Osteoblast (primary cell): ENCODE measurements at regions not wholly inside any gene's neighbourhood (a gene's known extent, or its start where the extent isn't known, plus 50 kb on each side); places are given as distances from the start of the nearest gene placed in this dataset.

Experiments used
- DNase-seq: peaks from one replicate; pipeline ENCODE4 v3.0.0; 2011; ENCODE audit warnings: low spot score, mixed read lengths; ENCODE audit not compliant: insufficient read length; ENCODE audit errors: missing footprints
- H2AFZ ChIP-seq: 2 replicates; pipeline ENCODE4 v1.6.0; 2011; ENCODE audit warnings: mild to moderate bottlenecking, low read length
- H3K27ac ChIP-seq: 2 replicates; pipeline ENCODE4 v1.5.1; 2011; ENCODE audit warnings: mild to moderate bottlenecking, low read depth, low read length, moderate library complexity
- H3K27me3 ChIP-seq: 2 replicates; pipeline ENCODE4 v1.6.0; 2012; ENCODE audit warnings: mild to moderate bottlenecking, control low read depth, inconsistent platforms, low read length, moderate library complexity; ENCODE audit not compliant: insufficient read depth
- H3K36me3 ChIP-seq: 2 replicates; pipeline ENCODE4 v1.5.1; 2011; ENCODE audit warnings: mild to moderate bottlenecking, low read length, control low read depth, moderate library complexity; ENCODE audit not compliant: insufficient read depth
- H3K4me1 ChIP-seq: 2 replicates; pipeline ENCODE4 v1.5.1; 2011; ENCODE audit warnings: mild to moderate bottlenecking, low read length, control low read depth, moderate library complexity; ENCODE audit not compliant: insufficient read depth
- H3K4me2 ChIP-seq: 2 replicates; pipeline ENCODE4 v1.6.0; 2011; ENCODE audit warnings: mild to moderate bottlenecking, low read length; ENCODE audit not compliant: insufficient read depth
- H3K4me3 ChIP-seq: fragments of 200-600 bp; sonication (generic); 3 replicates; pipeline ENCODE4 v1.5.1; 2012; ENCODE audit warnings: mild to moderate bottlenecking, low read length, inconsistent platforms; ENCODE audit not compliant: insufficient read depth
- H3K79me2 ChIP-seq: 2 replicates; pipeline ENCODE4 v1.6.0; 2012; ENCODE audit warnings: mild to moderate bottlenecking, low read length, control low read depth, inconsistent platforms; ENCODE audit not compliant: insufficient read depth
- H3K9me3 ChIP-seq: 2 replicates; pipeline ENCODE4 v1.5.1; 2011; ENCODE audit warnings: low read depth, low read length, control low read depth
- H4K20me1 ChIP-seq: 2 replicates; pipeline ENCODE4 v1.6.0; 2012; ENCODE audit warnings: mild to moderate bottlenecking, low read length, control low read depth; ENCODE audit not compliant: insufficient read depth
- CTCF ChIP-seq: IDR thresholded peaks from 2 replicates; pipeline ENCODE4 v1.5.1; 2011; ENCODE audit warnings: mild to moderate bottlenecking, low read depth, low read length, moderate library complexity; ENCODE audit errors: extremely low read depth

GRCh38 chr4:175427751-175428150 is 384.3 kb downstream of the GPM6A start:
- H3K4me2 ChIP-seq = no peak overlapping the region
- no peaks in the 10 kb centered on the region for H3K36me3 ChIP-seq
- peaks cover 3% of the 10 kb centered on the region for H3K4me1 ChIP-seq
- no peak for DNase-seq
- H3K79me2 ChIP-seq = no peaks in the 10 kb centered on the region
- no peak overlapping the region for H2AFZ ChIP-seq
- H3K27ac ChIP-seq = no peak overlapping the region
- no peaks in the 10 kb centered on the region for H3K9me3 ChIP-seq
- no peaks in the 10 kb centered on the region for H4K20me1 ChIP-seq
- no peak for TF ChIP-seq CTCF
- no peaks in the 10 kb centered on the region for H3K27me3 ChIP-seq
- no peak overlapping the region for H3K4me3 ChIP-seq

- H4K20me1 ChIP-seq = no peaks in the 10 kb centered on the region
- no peak for TF ChIP-seq CTCF
- H3K79me2 ChIP-seq = no peaks in the 10 kb centered on the region
- no peak for DNase-seq
- no peaks in the 10 kb centered on the region for H3K4me1 ChIP-seq
- H3K27ac ChIP-seq = no peak overlapping the region
- H3K9me3 ChIP-seq = no peaks in the 10 kb centered on the region
- H3K27me3 ChIP-seq = no peaks in the 10 kb centered on the region
- H3K36me3 ChIP-seq = no peaks in the 10 kb centered on the region
- no peak overlapping the region for H3K4me3 ChIP-seq
- H3K4me2 ChIP-seq = no peak overlapping the region
- no peak overlapping the region for H2AFZ ChIP-seq
Measured at GRCh38 chr4:175431694-175432093, 380.4 kb downstream of the GPM6A start.

GRCh38 chr4:175435381-175435783 is 376.7 kb downstream of the GPM6A start:
- no peak for DNase-seq

GRCh38 chr4:175436196-175436595 is 375.9 kb downstream of the GPM6A start:
- Histone ChIP-seq H3K36me3 (no peaks in the 10 kb centered on the region), H2AFZ (no peak overlapping the region), H3K4me1 (no peaks in the 10 kb centered on the region), H3K79me2 (no peaks in the 10 kb centered on the region), H3K27me3 (no peaks in the 10 kb centered on the region), H3K4me2 (no peak overlapping the region), H4K20me1 (no peaks in the 10 kb centered on the region), H3K9me3 (no peaks in the 10 kb centered on the region), H3K4me3 (no peak overlapping the region), H3K27ac (no peak overlapping the region)
- no peak for DNase-seq
- no peak for TF ChIP-seq CTCF

More at GRCh38 chr4:175435381-175435783, 376.7 kb downstream of the GPM6A start:
- Histone ChIP-seq H3K27ac (no peak overlapping the region), H3K4me2 (no peak overlapping the region), H3K9me3 (no peaks in the 10 kb centered on the region), H3K27me3 (no peaks in the 10 kb centered on the region), H3K4me3 (no peak overlapping the region), H4K20me1 (no peaks in the 10 kb centered on the region), H3K4me1 (no peaks in the 10 kb centered on the region), H3K36me3 (no peaks in the 10 kb centered on the region), H2AFZ (peak overlapping the region; percentile 50), H3K79me2 (no peaks in the 10 kb centered on the region)
- TF ChIP-seq CTCF = no peak
